ENCODE measurements at regions not wholly inside any gene's neighbourhood (a gene's known extent, or its start where the extent isn't known, plus 50 kb on each side); places are given as distances from the start of the nearest gene placed in this dataset.

- DNase-seq, result no peak
Observed at GRCh38 chr14:101500061-101500460, 61.2 kb upstream of the DIO3 start.

GRCh38 chr14:101500681-101501080 is 60.6 kb upstream of the DIO3 start:
- DNase-seq, result no peak

- DNase-seq, result no peak
Observed at GRCh38 chr14:101501341-101501740, 60.0 kb upstream of the DIO3 start.

- DNase-seq, result no peak
Observed at GRCh38 chr14:101501858-101502615, 59.3 kb upstream of the DIO3 start.

GRCh38 chr14:101502761-101503392 is 58.4 kb upstream of the DIO3 start:
- DNase-seq, result no peak

- no peak for DNase-seq
Observed at GRCh38 chr14:101503431-101504095, 57.7 kb upstream of the DIO3 start.

- no peak for DNase-seq
Observed at GRCh38 chr14:101504096-101504948, 57.0 kb upstream of the DIO3 start.

- no peak for DNase-seq
Observed at GRCh38 chr14:101505236-101505970, 55.9 kb upstream of the DIO3 start.

- DNase-seq, result no peak
Observed at GRCh38 chr14:101506211-101506925, 54.9 kb upstream of the DIO3 start.

- DNase-seq, result no peak
Observed at GRCh38 chr14:101506926-101507835, 54.1 kb upstream of the DIO3 start.

GRCh38 chr14:101507836-101508150 is 53.5 kb upstream of the DIO3 start:
- no peak for DNase-seq

GRCh38 chr14:101508196-101508947 is 52.9 kb upstream of the DIO3 start:
- DNase-seq, result no peak

GRCh38 chr14:101508948-101509729 is 52.2 kb upstream of the DIO3 start:
- DNase-seq, result no peak

GRCh38 chr14:101509730-101510371 is 51.4 kb upstream of the DIO3 start:
- DNase-seq, result no peak

GRCh38 chr14:101511199-101511598 is 50.1 kb upstream of the DIO3 start:
- no peak for DNase-seq
